ENCODE measurements at regions not wholly inside any gene's neighbourhood (a gene's known extent, or its start where the extent isn't known, plus 50 kb on each side); places are given as distances from the start of the nearest gene placed in this dataset.

- TF ChIP-seq CTCF (conservative IDR thresholded peaks at IDR 0.05; ENCODE audit: low read length) (no peak), EZH2phosphoT487 (IDR thresholded peaks at IDR 0.05; ENCODE audit: borderline replicate concordance) (no peak)
- no peaks in the 10 kb centered on the region for H3K36me3 ChIP-seq (ENCODE audit: insufficient read depth, low read length)
- no peak overlapping the region for H3K4me2 ChIP-seq (ENCODE audit: low read depth, low read length, poor library complexity, severe bottlenecking)
- no peak overlapping the region for H3K9ac ChIP-seq (ENCODE audit: low read depth, low read length, poor library complexity, severe bottlenecking)
- H4K20me1 ChIP-seq (ENCODE audit: insufficient read depth, low read length, poor library complexity, severe bottlenecking), result no peaks in the 10 kb centered on the region
- no peak overlapping the region for H2AFZ ChIP-seq (ENCODE audit: low read length)
- no peaks in the 10 kb centered on the region for H3K9me2 ChIP-seq (replicated peaks; ENCODE audit: low read depth, low read length)
- no peak overlapping the region for H3K4me3 ChIP-seq (ENCODE audit: low read length, poor library complexity, severe bottlenecking)
- H3K9me3 ChIP-seq (ENCODE audit: insufficient read depth, low read depth, low read length), result no peaks in the 10 kb centered on the region
- no peaks in the 10 kb centered on the region for H3K4me1 ChIP-seq (ENCODE audit: insufficient read depth, low read length, poor library complexity, severe bottlenecking)
- H3K79me2 ChIP-seq (ENCODE audit: insufficient read depth, low read length), result no peaks in the 10 kb centered on the region
- H3F3A ChIP-seq (ENCODE audit: low read depth), result no peaks in the 10 kb centered on the region
- no peaks in the 10 kb centered on the region for H3K27me3 ChIP-seq (ENCODE audit: insufficient read depth, low read length, poor library complexity, severe bottlenecking)
Observed at GRCh38 chr1:208899438-208899837, 655.3 kb upstream of the PLXNA2 start.

DNA sequence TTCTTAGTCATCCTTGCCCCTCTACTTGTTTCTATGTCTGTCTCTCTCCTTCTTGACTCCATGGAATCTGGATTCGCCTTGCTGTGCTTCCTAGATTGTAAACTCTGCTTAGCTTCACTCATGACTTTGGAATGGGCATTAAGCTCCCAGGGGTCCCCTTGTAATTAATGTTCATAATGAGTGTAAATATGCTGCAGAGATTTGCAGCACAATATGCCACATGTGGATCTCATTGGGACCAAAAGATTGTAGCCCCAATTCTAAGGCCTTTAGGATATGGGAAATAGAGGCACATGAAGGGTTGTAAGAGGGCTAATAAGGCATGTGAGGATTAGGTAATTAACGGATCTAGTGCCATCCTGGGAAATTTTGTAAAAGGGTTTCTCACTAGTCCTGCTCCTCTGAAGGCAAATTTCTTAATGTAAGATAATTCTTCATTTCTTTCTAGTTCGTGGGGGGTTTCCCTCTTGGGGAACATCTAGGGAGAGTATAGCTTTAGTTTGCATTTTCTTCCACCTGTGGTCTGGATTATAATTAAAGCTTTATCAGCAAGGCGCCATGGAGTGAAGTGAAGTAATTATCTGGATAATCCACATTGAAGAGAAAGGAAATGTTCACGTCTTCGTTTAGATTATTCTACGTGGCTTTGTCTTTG is 659.2 kb upstream of the PLXNA2 start:
- Histone ChIP-seq H3K4me2 (ENCODE audit: low read depth, low read length, poor library complexity, severe bottlenecking) (no peak overlapping the region), H3K79me2 (ENCODE audit: insufficient read depth, low read length) (no peaks in the 10 kb centered on the region), H2AFZ (ENCODE audit: low read length) (no peak overlapping the region), H3K4me3 (ENCODE audit: low read length, poor library complexity, severe bottlenecking) (no peak overlapping the region), H3K4me1 (ENCODE audit: insufficient read depth, low read length, poor library complexity, severe bottlenecking) (no peaks in the 10 kb centered on the region), H3F3A (ENCODE audit: low read depth) (no peaks in the 10 kb centered on the region), H3K36me3 (ENCODE audit: insufficient read depth, low read length) (no peaks in the 10 kb centered on the region), H4K20me1 (ENCODE audit: insufficient read depth, low read length, poor library complexity, severe bottlenecking) (no peaks in the 10 kb centered on the region), H3K9me3 (ENCODE audit: insufficient read depth, low read depth, low read length) (no peaks in the 10 kb centered on the region), H3K9ac (ENCODE audit: low read depth, low read length, poor library complexity, severe bottlenecking) (no peak overlapping the region), H3K9me2 (replicated peaks; ENCODE audit: low read depth, low read length) (no peaks in the 10 kb centered on the region), H3K27me3 (ENCODE audit: insufficient read depth, low read length, poor library complexity, severe bottlenecking) (no peaks in the 10 kb centered on the region)
- TF ChIP-seq CTCF (conservative IDR thresholded peaks at IDR 0.05; ENCODE audit: low read length), result no peak
- TF ChIP-seq EZH2phosphoT487 (IDR thresholded peaks at IDR 0.05; ENCODE audit: borderline replicate concordance), result no peak

GRCh38 chr1:208907790-208908189 is 663.6 kb upstream of the PLXNA2 start:
- Histone ChIP-seq H3K9ac (ENCODE audit: low read depth, low read length, poor library complexity, severe bottlenecking) (no peak overlapping the region), H3K4me2 (ENCODE audit: low read depth, low read length, poor library complexity, severe bottlenecking) (no peak overlapping the region), H4K20me1 (ENCODE audit: insufficient read depth, low read length, poor library complexity, severe bottlenecking) (no peaks in the 10 kb centered on the region)

More at GRCh38 chr1:208907790-208908189, 663.6 kb upstream of the PLXNA2 start:
- TF ChIP-seq CTCF (conservative IDR thresholded peaks at IDR 0.05; ENCODE audit: low read length) (no peak), EZH2phosphoT487 (IDR thresholded peaks at IDR 0.05; ENCODE audit: borderline replicate concordance) (no peak)
- Histone ChIP-seq H3K9me2 (replicated peaks; ENCODE audit: low read depth, low read length) (no peaks in the 10 kb centered on the region), H3K27me3 (ENCODE audit: insufficient read depth, low read length, poor library complexity, severe bottlenecking) (no peaks in the 10 kb centered on the region), H3K4me1 (ENCODE audit: insufficient read depth, low read length, poor library complexity, severe bottlenecking) (no peaks in the 10 kb centered on the region), H2AFZ (ENCODE audit: low read length) (no peak overlapping the region), H3K36me3 (ENCODE audit: insufficient read depth, low read length) (no peaks in the 10 kb centered on the region), H3K4me3 (ENCODE audit: low read length, poor library complexity, severe bottlenecking) (no peak overlapping the region), H3K9me3 (ENCODE audit: insufficient read depth, low read depth, low read length) (no peaks in the 10 kb centered on the region), H3F3A (ENCODE audit: low read depth) (no peaks in the 10 kb centered on the region), H3K79me2 (ENCODE audit: insufficient read depth, low read length) (no peaks in the 10 kb centered on the region)

Data from Loucy (cell line).